ENCODE measurements at regions not wholly inside any gene's neighbourhood (a gene's known extent, or its start where the extent isn't known, plus 50 kb on each side); places are given as distances from the start of the nearest gene placed in this dataset.

DNA sequence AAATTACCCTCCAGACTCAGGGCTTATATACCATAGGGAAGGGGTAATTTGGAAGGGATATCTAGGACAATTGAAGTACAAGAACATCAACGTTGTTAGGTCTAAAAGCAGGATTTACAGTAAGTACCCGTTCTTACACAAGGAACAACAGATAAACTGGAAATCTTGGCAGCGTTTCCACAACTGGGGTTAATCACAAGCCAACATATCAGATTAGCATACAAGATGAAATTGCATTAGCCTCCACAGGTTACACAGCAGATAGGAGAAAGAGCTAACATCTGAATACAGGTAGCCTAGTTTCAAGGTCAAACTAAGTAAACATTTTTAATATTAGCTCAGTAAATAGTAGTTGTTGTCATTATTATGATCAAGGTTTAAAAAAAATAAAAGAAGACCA is 1214.0 kb upstream of the PCDH20 start:
- no peak for DNase-seq (ENCODE audit: low spot score in 2 of 2)
- H3K27me3 ChIP-seq: no peaks in the 10 kb centered on the region
- no peaks in the 10 kb centered on the region for H3K4me1 ChIP-seq
- 77% methylated on average over 3 of the region's 3 CpGs for WGBS
- peaks cover 14% of the 10 kb centered on the region for H3K9me3 ChIP-seq
- no peaks in the 10 kb centered on the region for H3K36me3 ChIP-seq
- H3K27ac ChIP-seq: no peak overlapping the region
- H3K4me3 ChIP-seq: no peak overlapping the region
- TF ChIP-seq POLR2AphosphoS5 (IDR thresholded peaks at IDR 0.05): no peak
- TF ChIP-seq, protein P1, sequence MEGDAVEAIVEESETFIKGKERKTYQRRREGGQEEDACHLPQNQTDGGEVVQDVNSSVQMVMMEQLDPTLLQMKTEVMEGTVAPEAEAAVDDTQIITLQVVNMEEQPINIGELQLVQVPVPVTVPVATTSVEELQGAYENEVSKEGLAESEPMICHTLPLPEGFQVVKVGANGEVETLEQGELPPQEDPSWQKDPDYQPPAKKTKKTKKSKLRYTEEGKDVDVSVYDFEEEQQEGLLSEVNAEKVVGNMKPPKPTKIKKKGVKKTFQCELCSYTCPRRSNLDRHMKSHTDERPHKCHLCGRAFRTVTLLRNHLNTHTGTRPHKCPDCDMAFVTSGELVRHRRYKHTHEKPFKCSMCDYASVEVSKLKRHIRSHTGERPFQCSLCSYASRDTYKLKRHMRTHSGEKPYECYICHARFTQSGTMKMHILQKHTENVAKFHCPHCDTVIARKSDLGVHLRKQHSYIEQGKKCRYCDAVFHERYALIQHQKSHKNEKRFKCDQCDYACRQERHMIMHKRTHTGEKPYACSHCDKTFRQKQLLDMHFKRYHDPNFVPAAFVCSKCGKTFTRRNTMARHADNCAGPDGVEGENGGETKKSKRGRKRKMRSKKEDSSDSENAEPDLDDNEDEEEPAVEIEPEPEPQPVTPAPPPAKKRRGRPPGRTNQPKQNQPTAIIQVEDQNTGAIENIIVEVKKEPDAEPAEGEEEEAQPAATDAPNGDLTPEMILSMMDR (IDR thresholded peaks at IDR 0.05): no peak
- TF ChIP-seq POLR2A (IDR thresholded peaks at IDR 0.05): no peak
- no peak for TF ChIP-seq EP300 (IDR thresholded peaks at IDR 0.05)

DNA sequence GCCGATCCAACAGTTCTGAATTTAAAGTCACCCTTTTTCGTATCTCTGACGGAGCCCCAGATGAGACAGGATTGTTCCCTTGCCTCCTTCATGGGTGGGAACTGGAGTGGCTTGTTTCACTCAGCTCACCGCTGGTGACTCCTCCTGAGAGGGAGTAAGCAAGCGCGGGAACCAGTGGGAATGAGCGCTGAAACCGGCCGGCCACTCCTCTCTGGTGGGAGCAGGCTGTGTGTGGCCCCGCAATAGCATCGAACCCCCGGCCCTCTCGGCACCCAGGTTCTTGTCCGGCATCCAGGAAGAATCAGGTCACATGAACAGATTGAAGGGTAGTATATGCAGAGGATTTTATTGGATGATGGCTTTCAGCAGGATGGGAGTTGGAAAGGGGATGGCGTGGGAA is 1211.6 kb upstream of the PCDH20 start:
- H3K36me3 ChIP-seq: no peaks in the 10 kb centered on the region
- DNase-seq (ENCODE audit: low spot score in 2 of 2): no peak
- H3K27me3 ChIP-seq: no peaks in the 10 kb centered on the region
- no peak overlapping the region for H3K4me3 ChIP-seq
- TF ChIP-seq EP300 (IDR thresholded peaks at IDR 0.05): no peak
- no peak for TF ChIP-seq POLR2AphosphoS5 (IDR thresholded peaks at IDR 0.05)
- TF ChIP-seq, protein P1 (IDR thresholded peaks at IDR 0.05): no peak
- TF ChIP-seq POLR2A (IDR thresholded peaks at IDR 0.05): no peak
- H3K27ac ChIP-seq: no peak overlapping the region
- peaks cover 14% of the 10 kb centered on the region for H3K9me3 ChIP-seq
- H3K4me1 ChIP-seq: no peaks in the 10 kb centered on the region
- WGBS: 93% methylated on average over 15 of the region's 15 CpGs

DNA sequence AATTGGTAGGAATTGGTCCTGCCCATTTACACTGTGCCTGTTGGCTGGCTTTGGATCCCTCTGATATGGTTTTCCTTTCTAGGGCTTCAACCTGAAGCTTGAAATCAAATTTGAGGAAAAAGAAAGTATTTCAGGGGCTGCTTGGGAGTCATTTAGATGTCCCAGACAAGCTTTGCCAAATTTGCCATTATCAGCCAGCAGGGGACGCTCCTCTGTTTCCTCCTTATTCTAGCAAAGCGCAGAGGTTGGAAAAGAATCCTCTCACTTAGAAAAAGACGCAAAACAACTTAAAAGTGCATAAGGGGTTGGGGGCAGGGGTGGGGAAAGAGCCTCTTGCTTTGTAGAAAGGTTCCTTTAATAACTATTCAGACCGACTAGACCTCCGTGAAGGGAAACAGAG is 1211.1 kb upstream of the PCDH20 start:
- no peak for DNase-seq (ENCODE audit: low spot score in 2 of 2)
- H3K4me3 ChIP-seq: no peak overlapping the region
- no peaks in the 10 kb centered on the region for H3K27me3 ChIP-seq
- peaks cover 14% of the 10 kb centered on the region for H3K9me3 ChIP-seq
- H3K4me1 ChIP-seq: no peaks in the 10 kb centered on the region
- H3K36me3 ChIP-seq: no peaks in the 10 kb centered on the region
- WGBS: 55% methylated on average over 5 of the region's 5 CpGs
- H3K27ac ChIP-seq: no peak overlapping the region
- TF ChIP-seq EP300 (IDR thresholded peaks at IDR 0.05) (no peak), POLR2A (IDR thresholded peaks at IDR 0.05) (no peak), POLR2AphosphoS5 (IDR thresholded peaks at IDR 0.05) (no peak)
- TF ChIP-seq, protein P1 (IDR thresholded peaks at IDR 0.05): no peak

DNA sequence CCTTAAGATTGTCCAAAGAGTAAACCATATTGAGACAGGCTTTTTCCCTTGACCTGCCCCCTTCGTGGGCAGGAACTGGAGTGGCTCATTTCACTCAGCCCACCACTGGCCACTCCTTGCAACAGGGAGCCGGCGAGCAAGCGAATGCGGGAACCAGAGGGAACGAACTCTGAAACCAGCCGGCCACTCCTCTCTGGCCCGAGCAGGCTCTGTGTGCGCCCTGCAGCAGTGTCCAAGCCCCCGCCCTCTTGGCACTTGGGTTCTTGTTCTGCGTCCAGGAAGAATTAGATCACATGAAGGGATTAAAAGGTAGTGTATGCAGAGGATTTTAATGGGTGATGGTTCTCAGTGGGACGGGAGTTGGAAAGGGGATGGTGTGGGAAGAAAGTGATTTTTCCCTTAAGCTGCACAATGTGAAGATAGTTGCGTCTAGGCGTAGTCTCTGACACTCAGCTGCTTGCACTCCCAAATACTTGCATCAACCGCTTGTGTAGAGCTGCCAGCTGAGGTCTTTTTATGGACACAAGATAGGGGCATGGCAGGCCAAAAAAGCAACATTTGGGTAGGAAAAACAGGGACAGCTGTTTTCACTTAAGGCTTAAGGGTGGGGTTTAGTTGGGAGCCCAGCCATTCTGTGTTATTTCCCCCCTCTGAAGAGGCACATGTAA is 1209.7 kb upstream of the PCDH20 start:
- 83% methylated on average over 14 of the region's 15 CpGs for WGBS
- DNase-seq (ENCODE audit: low spot score in 2 of 2): no peak
- H3K4me1 ChIP-seq: no peaks in the 10 kb centered on the region
- TF ChIP-seq POLR2A (IDR thresholded peaks at IDR 0.05) (no peak), EP300 (IDR thresholded peaks at IDR 0.05) (no peak), POLR2AphosphoS5 (IDR thresholded peaks at IDR 0.05) (no peak)
- TF ChIP-seq, protein P1 (IDR thresholded peaks at IDR 0.05): no peak
- no peak overlapping the region for H3K4me3 ChIP-seq
- H3K27ac ChIP-seq: no peak overlapping the region
- H3K27me3 ChIP-seq: no peaks in the 10 kb centered on the region
- peaks cover 14% of the 10 kb centered on the region for H3K9me3 ChIP-seq
- no peaks in the 10 kb centered on the region for H3K36me3 ChIP-seq

DNA sequence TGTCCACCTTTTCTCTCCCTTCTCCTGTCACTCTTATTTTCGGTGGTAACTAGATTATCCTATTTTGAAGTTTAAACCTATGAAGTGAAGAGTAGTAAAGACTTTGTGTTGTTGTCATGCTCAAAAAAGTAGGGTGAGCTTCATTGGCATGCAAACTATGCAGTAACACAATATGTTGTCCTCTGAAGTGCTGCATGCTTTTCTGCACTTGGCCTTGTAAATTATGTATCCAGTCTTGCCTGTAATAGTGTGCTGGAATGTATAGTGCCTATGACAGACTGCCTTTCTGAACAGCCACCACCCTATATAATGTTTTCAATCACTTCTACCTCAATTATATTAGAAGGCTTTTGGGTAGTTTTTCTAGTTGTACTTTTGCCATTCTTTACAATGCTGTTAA is 1198.2 kb upstream of the PCDH20 start:
- 67% methylated on average over 1 of the region's 1 CpG for WGBS
- Histone ChIP-seq H3K36me3 (no peaks in the 10 kb centered on the region), H3K4me3 (no peak overlapping the region), H3K27ac (no peak overlapping the region), H3K9me3 (peaks cover 6% of the 10 kb centered on the region), H3K27me3 (no peaks in the 10 kb centered on the region), H3K4me1 (no peaks in the 10 kb centered on the region)
- DNase-seq (ENCODE audit: low spot score in 2 of 2): no peak
- no peak for TF ChIP-seq EP300 (IDR thresholded peaks at IDR 0.05)
- no peak for TF ChIP-seq POLR2AphosphoS5 (IDR thresholded peaks at IDR 0.05)
- TF ChIP-seq POLR2A (IDR thresholded peaks at IDR 0.05): no peak
- TF ChIP-seq, protein P1 (IDR thresholded peaks at IDR 0.05): no peak

Measured in suprapubic skin (tissue), 4 donors.